ENCODE measurements at regions not wholly inside any gene's neighbourhood (a gene's known extent, or its start where the extent isn't known, plus 50 kb on each side); places are given as distances from the start of the nearest gene placed in this dataset.

DNA sequence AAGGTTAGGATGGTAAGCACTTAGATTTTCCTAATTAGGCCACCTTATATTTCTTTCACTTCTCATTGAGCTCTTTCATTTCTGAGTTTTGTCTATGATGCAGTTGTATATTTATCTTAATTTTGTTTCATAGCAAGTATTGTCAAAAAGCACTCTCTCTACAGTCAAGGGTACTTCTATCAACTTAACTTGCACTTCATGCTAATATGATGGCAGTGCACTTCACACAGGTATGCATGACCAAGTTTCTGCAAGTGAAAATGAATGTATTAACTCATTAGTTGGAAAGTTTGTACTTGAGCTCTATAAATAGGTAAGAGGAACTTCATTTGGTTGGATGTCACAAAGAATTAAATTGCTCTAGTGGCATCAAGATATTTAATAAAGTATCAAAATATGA is 51.5 kb upstream of the CDH19 start:
- Mint-ChIP-seq H3K9me3 (no peaks in the 10 kb centered on the region), H3K4me1 (no peaks in the 10 kb centered on the region), H3K27ac (no peak overlapping the region), H3K27me3 (no peaks in the 10 kb centered on the region), H3K4me3 (no peak overlapping the region)
- ATAC-seq (no peak), DNase-seq (no peak)

Measured in stimulated activated naive CD8-positive, alpha-beta T cell treated with anti-CD3 and anti-CD28 coated beads, Interleukin-15, amount 100 ng/mL, for 72 hours (primary cell).